Motor neuron (in vitro differentiated cells): ENCODE measurements at regions not wholly inside any gene's neighbourhood (a gene's known extent, or its start where the extent isn't known, plus 50 kb on each side); places are given as distances from the start of the nearest gene placed in this dataset.

Experiments used
- ATAC-seq, 8 experiments: fragments of 200-7000 bp; cut with Tn5 transposase; replicated peaks in 6 of 8; 2 replicates each; pipeline ENCODE4 v1.8.0; 2021; ENCODE audit warnings: mild to moderate bottlenecking in 8 of 8, moderate library complexity in 8 of 8
- H3K27ac ChIP-seq, 2 donors: fragments of 250-450 bp; sonication (Bioruptor Pico); 2 replicates each; pipeline ENCODE4 v1.9.0; 2021; ENCODE audit warnings: antibody characterized with exemption in 2 of 2, mild to moderate bottlenecking in 2 of 2, moderate library complexity in 1 of 2
- H3K4me1 ChIP-seq, 2 donors: fragments of 250-450 bp; sonication (Bioruptor Pico); replicated peaks in 1 of 2; 2 replicates each; pipeline ENCODE4 v1.6.1; 2021; ENCODE audit warnings: antibody characterized with exemption in 2 of 2, mild to moderate bottlenecking in 2 of 2, moderate library complexity in 1 of 2
- H3K4me3 ChIP-seq, 5 donors: fragments of 250-450 bp; sonication (Bioruptor Pico); 2 replicates each; pipeline ENCODE4 v1.9.0; 2021; ENCODE audit warnings: antibody characterized with exemption in 5 of 5, mild to moderate bottlenecking in 5 of 5, moderate library complexity in 4 of 5
- WGBS, 10 experiments: fragments of 450-650 bp; shearing (Covaris generic); methylation state at CpG; one replicate each; pipeline ENCODE4 v1.0.0; 2022; 5-methylcytosine and 5-hydroxymethylcytosine counted together
- in situ Hi-C, 9 experiments: fragments of 400-800 bp; cut with MboI; loops; one replicate each; pipeline ENCODE4 v1.15.0; 2021; ENCODE audit warnings: low sequenced_read_pairs in 9 of 9, low pct_unique_long_range_greater_than_20kb in 2 of 9; ENCODE audit not compliant: unreplicated experiment in 9 of 9

GRCh38 chr5:21225223-21226064 is 1237.4 kb upstream of the CDH18 start:
- H3K27ac ChIP-seq: no peak overlapping the region
- ATAC-seq: peak in 2 of 8 experiments; percentile 38 to 72
- in situ Hi-C loops: no loop called here
- 17 to 94% (median 84%) methylated on average over 1 to 11 of the region's 16 CpGs for WGBS, 10 experiments
- no peak overlapping the region for H3K4me3 ChIP-seq
- H3K4me1 ChIP-seq: no peaks in the 10 kb centered on the region

- in situ Hi-C loops: no loop called here
- Histone ChIP-seq H3K27ac (no peak overlapping the region), H3K4me3 (no peak overlapping the region), H3K4me1 (no peaks in the 10 kb centered on the region)
- WGBS, 10 experiments: 0 to 100% (median 58%) methylated on average over 1 of the region's 1 CpG; no CpG with 5 or more reads in 4 of the 10 experiments
- no peak for ATAC-seq
These were observed 1233.6 kb upstream of the CDH18 start for GRCh38 chr5:21221616-21222015.

GRCh38 chr5:21219966-21220365 is 1232.0 kb upstream of the CDH18 start:
- Histone ChIP-seq H3K4me1 (no peaks in the 10 kb centered on the region), H3K27ac (no peak overlapping the region), H3K4me3 (no peak overlapping the region)
- 0 to 95% (median 59%) methylated on average over 1 to 2 of the region's 2 CpGs; no CpG with 5 or more reads in 2 of the 10 experiments for WGBS, 10 experiments
- in situ Hi-C loops: no loop called here
- no peak for ATAC-seq

GRCh38 chr5:21219251-21219650 is 1231.3 kb upstream of the CDH18 start:
- Histone ChIP-seq H3K4me1 (no peaks in the 10 kb centered on the region), H3K27ac (no peak overlapping the region), H3K4me3 (no peak overlapping the region)
- in situ Hi-C loops: no loop called here
- no peak for ATAC-seq
- WGBS, 10 experiments: 0 to 100% (median 80%) methylated on average over 1 of the region's 1 CpG; no CpG with 5 or more reads in 4 of the 10 experiments

- ATAC-seq: no peak
- in situ Hi-C loops: no loop called here
- Histone ChIP-seq H3K4me1 (peaks cover 0 to 14% of the 10 kb centered on the region in 2 donors), H3K27ac (no peak overlapping the region), H3K4me3 (no peak overlapping the region)
- 29 to 100% (median 69%) methylated on average over 1 of the region's 1 CpG; no CpG with 5 or more reads in 4 of the 10 experiments for WGBS, 10 experiments
These were observed 1224.0 kb upstream of the CDH18 start for GRCh38 chr5:21212026-21212425.

DNA sequence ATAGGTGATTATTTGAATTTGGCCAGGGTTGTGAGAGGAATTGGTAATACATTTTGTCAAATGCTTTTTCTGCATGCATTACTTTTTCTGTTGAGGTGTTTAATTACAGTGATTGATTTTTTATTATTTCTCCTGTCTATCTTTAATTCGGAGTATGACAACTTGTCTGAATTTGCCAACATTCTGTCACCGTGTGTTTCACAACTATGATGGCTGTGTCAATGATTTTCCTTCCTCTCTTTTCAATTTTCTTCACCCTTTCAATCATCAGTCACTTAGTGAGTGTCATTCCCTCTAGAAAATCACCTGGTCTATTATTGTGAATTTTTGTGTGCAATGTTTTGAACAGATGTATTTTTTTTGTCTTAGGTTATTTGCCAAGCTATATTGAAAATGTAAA is 1221.4 kb upstream of the CDH18 start:
- H3K4me3 ChIP-seq: no peak overlapping the region
- 0 to 95% (median 83%) methylated on average over 1 to 2 of the region's 2 CpGs for whole genome bisulfite sequencing, 10 experiments
- no peak for ATAC-seq
- peaks cover 0 to 14% of the 10 kb centered on the region in 2 donors for H3K4me1 ChIP-seq
- no peak overlapping the region for H3K27ac ChIP-seq
- in situ Hi-C loops: no loop called here

DNA sequence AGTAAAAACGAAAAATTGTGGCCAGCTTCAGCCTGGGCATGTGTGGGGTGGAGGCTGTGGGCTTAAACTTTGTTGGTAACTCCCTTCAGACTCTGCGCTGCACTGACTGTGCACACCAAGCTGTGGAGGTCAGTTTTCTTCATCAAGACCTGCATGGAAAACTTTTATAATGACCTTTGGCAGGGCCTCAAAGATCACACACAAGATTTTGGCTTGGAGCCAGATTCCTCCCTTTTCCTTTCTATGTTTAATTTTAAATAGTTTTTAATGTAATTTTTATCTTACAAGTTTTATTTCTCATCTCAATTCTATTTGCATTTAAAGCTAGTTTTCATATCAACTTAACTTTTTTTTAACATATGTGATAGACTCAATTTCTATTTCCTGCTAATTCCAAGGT is 1211.1 kb upstream of the CDH18 start:
- H3K27ac ChIP-seq: no peak overlapping the region
- no peaks in the 10 kb centered on the region for H3K4me1 ChIP-seq
- no peak overlapping the region for H3K4me3 ChIP-seq
- 39 to 100% (median 68%) methylated on average over 1 to 2 of the region's 2 CpGs; no CpG with 5 or more reads in 2 of the 10 experiments for WGBS, 10 experiments
- no peak for ATAC-seq
- in situ Hi-C loops: no loop called here

DNA sequence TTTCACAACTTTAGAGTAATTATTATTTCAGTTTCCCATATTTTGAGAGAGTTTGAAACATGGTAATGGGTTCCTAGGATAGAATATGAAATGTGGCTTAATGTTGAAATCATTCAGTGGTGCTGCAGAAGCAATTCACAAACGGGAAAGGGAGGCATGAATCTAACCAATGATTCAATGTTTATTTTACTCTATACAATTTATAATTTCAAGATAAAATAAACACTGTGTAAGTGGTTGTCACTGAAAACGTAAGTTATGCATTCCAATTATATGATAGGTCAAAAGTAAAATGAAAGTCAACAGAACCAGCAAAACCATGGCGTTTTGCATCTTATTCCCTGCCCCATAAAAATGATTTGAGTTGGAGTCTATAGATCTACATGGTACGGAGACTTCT is 1207.1 kb upstream of the CDH18 start:
- Histone ChIP-seq H3K27ac (no peak overlapping the region), H3K4me1 (no peaks in the 10 kb centered on the region), H3K4me3 (no peak overlapping the region)
- ATAC-seq: no peak
- in situ Hi-C loops: no loop called here
- 11 to 92% (median 59%) methylated on average over 2 to 4 of the region's 4 CpGs; no CpG with 5 or more reads in 2 of the 10 experiments for WGBS, 10 experiments

- in situ Hi-C loops: no loop called here
- Histone ChIP-seq H3K4me1 (peaks cover 2 to 9% of the 10 kb centered on the region in 2 donors), H3K27ac (no peak overlapping the region), H3K4me3 (no peak overlapping the region)
- 5 to 90% (median 71%) methylated on average over 1 to 5 of the region's 5 CpGs for WGBS, 10 experiments
- no peak for ATAC-seq
These were observed 1197.5 kb upstream of the CDH18 start for GRCh38 chr5:21185536-21185935.

DNA sequence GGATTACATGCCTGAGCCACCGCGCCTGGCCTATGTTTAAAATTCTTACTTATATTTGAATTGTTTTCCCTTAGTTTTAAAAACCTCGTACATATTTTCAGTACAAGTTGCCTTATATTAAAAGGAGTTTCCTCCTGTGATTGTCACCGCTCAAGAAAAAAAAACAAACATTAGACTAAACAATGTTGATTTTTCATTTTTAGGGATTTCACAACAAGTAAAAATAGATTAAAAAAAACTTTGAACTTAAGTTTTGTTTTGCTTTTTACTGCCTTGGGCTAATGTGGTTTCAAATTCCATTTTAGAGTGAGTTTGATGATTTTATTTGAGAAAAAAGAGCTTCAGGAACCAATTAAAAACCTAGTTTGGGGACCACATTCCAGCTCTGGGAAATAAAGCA is 1196.6 kb upstream of the CDH18 start:
- in situ Hi-C loops: no loop called here
- no peak overlapping the region for H3K4me3 ChIP-seq
- no peak for ATAC-seq
- H3K4me1 ChIP-seq: peaks cover 2 to 9% of the 10 kb centered on the region in 2 donors
- no peak overlapping the region for H3K27ac ChIP-seq
- WGBS, 10 experiments: 40 to 100% (median 96%) methylated on average over 1 to 4 of the region's 4 CpGs

GRCh38 chr5:21181609-21182125 is 1193.7 kb upstream of the CDH18 start:
- Histone ChIP-seq H3K4me3 (no peak overlapping the region), H3K27ac (peak overlapping the region in 1 of 2 donors; percentile 14), H3K4me1 (peaks cover 2 to 9% of the 10 kb centered on the region in 2 donors)
- in situ Hi-C loops: no loop called here
- WGBS, 10 experiments: 0 to 83% (median 76%) methylated on average over 1 to 3 of the region's 3 CpGs; no CpG with 5 or more reads in 6 of the 10 experiments
- ATAC-seq: peak in 4 of 8 experiments; percentile 16 to 58 (median 51)

DNA sequence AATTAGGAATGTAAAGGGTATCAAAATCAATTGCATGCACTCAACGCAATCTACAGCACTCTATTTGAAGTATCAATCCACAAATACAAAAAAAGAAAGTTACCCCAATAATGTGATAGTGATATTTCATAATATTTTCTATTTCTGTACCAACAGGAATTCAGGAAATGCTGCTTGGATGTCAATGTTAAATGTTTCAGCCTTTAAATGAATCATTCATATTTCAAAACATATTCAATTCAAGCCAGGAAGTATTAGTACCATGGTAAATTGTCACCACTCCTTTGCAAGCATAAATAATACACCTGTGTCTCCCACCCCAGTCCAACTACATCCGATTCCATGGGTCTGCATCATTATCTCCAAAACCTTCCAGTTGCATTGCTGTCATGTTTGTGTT is 1185.5 kb upstream of the CDH18 start:
- H3K4me1 ChIP-seq: no peaks in the 10 kb centered on the region
- H3K27ac ChIP-seq: no peak overlapping the region
- in situ Hi-C loops: no loop called here
- 4 to 100% (median 96%) methylated on average over 1 to 2 of the region's 2 CpGs; no CpG with 5 or more reads in 1 of the 10 experiments for WGBS, 10 experiments
- no peak overlapping the region for H3K4me3 ChIP-seq
- no peak for ATAC-seq

- WGBS, 10 experiments: 5 to 100% (median 79%) methylated on average over 1 to 2 of the region's 2 CpGs
- no peak for ATAC-seq
- Histone ChIP-seq H3K27ac (no peak overlapping the region), H3K4me1 (no peaks in the 10 kb centered on the region), H3K4me3 (no peak overlapping the region)
- in situ Hi-C loops: no loop called here
These were observed 1185.0 kb upstream of the CDH18 start for GRCh38 chr5:21173036-21173435.

GRCh38 chr5:21171038-21171437 is 1183.0 kb upstream of the CDH18 start:
- in situ Hi-C loops: no loop called here
- H3K4me1 ChIP-seq: no peaks in the 10 kb centered on the region
- no peak for ATAC-seq
- no peak overlapping the region for H3K27ac ChIP-seq
- H3K4me3 ChIP-seq: no peak overlapping the region
